Stimulated activated CD4-positive, alpha-beta T cell treated with anti-CD3 and anti-CD28 coated beads, Interleukin-2, amount 100 ng/mL, for 24 hours (primary cell): ENCODE measurements at regions not wholly inside any gene's neighbourhood (a gene's known extent, or its start where the extent isn't known, plus 50 kb on each side); places are given as distances from the start of the nearest gene placed in this dataset.
"Not testable (repeated sequence)": the region's sequence is repeated elsewhere in the genome, so short reads cannot be mapped to it uniquely, and the experiment has no call there.

ENCODE experiments used
- DNase-seq, 2 donors: peaks; one replicate each; pipeline ENCODE4 v3.0.0-alpha.2; 2020

GRCh38 chr21:17118638-17119384 is 394.0 kb upstream of the CXADR start:
- no peak for DNase-seq

- no peak for DNase-seq
Observed at GRCh38 chr21:17119466-17120297, 393.2 kb upstream of the CXADR start.

- not testable (repeated sequence) for DNase-seq
Observed at GRCh38 chr21:17127395-17127794, 385.4 kb upstream of the CXADR start.

GRCh38 chr21:17128132-17128531 is 384.7 kb upstream of the CXADR start:
- DNase-seq = no peak

GRCh38 chr21:17139159-17139558 is 373.7 kb upstream of the CXADR start:
- DNase-seq = not testable (repeated sequence)

- no peak for DNase-seq
Observed at GRCh38 chr21:17139696-17140095, 373.1 kb upstream of the CXADR start.

- DNase-seq = no peak
Observed at GRCh38 chr21:17146426-17146825, 366.4 kb upstream of the CXADR start.

GRCh38 chr21:17159697-17160096 is 353.1 kb upstream of the CXADR start:
- DNase-seq = no peak

- no peak for DNase-seq
Observed at GRCh38 chr21:17185674-17186073, 327.2 kb upstream of the CXADR start.

GRCh38 chr21:17189963-17190362 is 322.9 kb upstream of the CXADR start:
- DNase-seq = no peak

- no peak for DNase-seq
Observed at GRCh38 chr21:17191346-17191993, 321.4 kb upstream of the CXADR start.

GRCh38 chr21:17195351-17195750 is 317.5 kb upstream of the CXADR start:
- DNase-seq = no peak

GRCh38 chr21:17195976-17196375 is 316.9 kb upstream of the CXADR start:
- no peak for DNase-seq

- no peak for DNase-seq
Observed at GRCh38 chr21:17196623-17197022, 316.2 kb upstream of the CXADR start.

GRCh38 chr21:17197996-17198395 is 314.8 kb upstream of the CXADR start:
- DNase-seq = no peak

- DNase-seq = no peak
Observed at GRCh38 chr21:17200250-17200649, 312.6 kb upstream of the CXADR start.

- no peak for DNase-seq
Observed at GRCh38 chr21:17201741-17202260, 311.0 kb upstream of the CXADR start.

GRCh38 chr21:17214801-17215200 is 298.0 kb upstream of the CXADR start:
- no peak for DNase-seq

GRCh38 chr21:17219050-17219449 is 293.8 kb upstream of the CXADR start:
- not testable (repeated sequence) for DNase-seq

- no peak for DNase-seq
Observed at GRCh38 chr21:17231124-17231523, 281.7 kb upstream of the CXADR start.

- no peak for DNase-seq
Observed at GRCh38 chr21:17231771-17232170, 281.1 kb upstream of the CXADR start.

- DNase-seq = no peak
Observed at GRCh38 chr21:17238468-17238867, 274.4 kb upstream of the CXADR start.

- DNase-seq = no peak
Observed at GRCh38 chr21:17250778-17251241, 262.0 kb upstream of the CXADR start.
